ENCODE measurements at regions not wholly inside any gene's neighbourhood (a gene's known extent, or its start where the extent isn't known, plus 50 kb on each side); places are given as distances from the start of the nearest gene placed in this dataset.
"Not testable (repeated sequence)": the region's sequence is repeated elsewhere in the genome, so short reads cannot be mapped to it uniquely, and the experiment has no call there.

DNA sequence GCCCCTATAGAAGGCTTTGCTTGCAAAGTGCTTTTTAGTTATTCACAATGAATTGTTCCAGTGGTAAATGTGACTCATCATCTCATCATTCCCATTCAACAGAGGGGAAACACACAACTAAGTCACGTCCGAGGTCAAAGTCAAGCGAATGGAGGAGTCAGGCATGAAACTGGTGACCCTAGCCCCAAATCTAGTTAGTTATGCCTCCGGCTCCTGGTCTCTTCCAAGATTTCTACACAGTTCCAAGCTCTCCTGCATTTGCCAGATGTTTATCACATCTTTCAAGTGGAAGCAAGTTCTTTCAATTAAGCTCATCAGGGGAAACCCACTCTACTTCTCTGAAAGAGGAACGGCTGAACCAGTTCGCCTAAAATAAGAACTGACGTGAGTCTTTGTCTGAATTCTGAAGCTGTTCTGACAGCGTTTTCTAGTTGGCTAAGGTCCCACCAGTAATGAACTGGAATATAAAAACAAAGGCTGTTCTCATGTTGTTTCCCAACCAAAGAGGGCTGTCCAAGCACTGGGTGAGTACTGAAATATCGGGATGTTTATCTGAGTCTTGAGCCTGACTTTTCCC is 140.9 kb upstream of the NRBF2 start:
- no peaks in the 10 kb centered on the region for H3K4me1 ChIP-seq (ENCODE audit: control insufficient read depth in 3 of 3, insufficient read depth in 2 of 3, low read depth in 1 of 3, low read length in 2 of 3)
- H3K27ac ChIP-seq (ENCODE audit: low read depth in 1 of 3, low read length in 2 of 3): peak overlapping the region in 1 of 3 donors; percentile 40
- no peaks in the 10 kb centered on the region for H3K9me3 ChIP-seq (ENCODE audit: control insufficient read depth in 2 of 2, insufficient read depth in 1 of 2, low read depth in 1 of 2, low read length in 1 of 2)
- no peak overlapping the region for H3K4me3 ChIP-seq (ENCODE audit: low read depth in 1 of 3, low read length in 3 of 3)
- 62 to 78% (median 74%) methylated on average over 9 of the region's 9 CpGs for WGBS, 3 donors
- H3K27me3 ChIP-seq (ENCODE audit: control insufficient read depth in 3 of 3, insufficient read depth in 3 of 3, low read length in 3 of 3): no peaks in the 10 kb centered on the region
- DNase-seq (peak in 1 of 2 donors; percentile 7), FAIRE-seq (no peak)
- no peaks in the 10 kb centered on the region for H3K36me3 ChIP-seq (ENCODE audit: control insufficient read depth in 3 of 3, insufficient read depth in 2 of 3, low read depth in 1 of 3, low read length in 3 of 3)

DNA sequence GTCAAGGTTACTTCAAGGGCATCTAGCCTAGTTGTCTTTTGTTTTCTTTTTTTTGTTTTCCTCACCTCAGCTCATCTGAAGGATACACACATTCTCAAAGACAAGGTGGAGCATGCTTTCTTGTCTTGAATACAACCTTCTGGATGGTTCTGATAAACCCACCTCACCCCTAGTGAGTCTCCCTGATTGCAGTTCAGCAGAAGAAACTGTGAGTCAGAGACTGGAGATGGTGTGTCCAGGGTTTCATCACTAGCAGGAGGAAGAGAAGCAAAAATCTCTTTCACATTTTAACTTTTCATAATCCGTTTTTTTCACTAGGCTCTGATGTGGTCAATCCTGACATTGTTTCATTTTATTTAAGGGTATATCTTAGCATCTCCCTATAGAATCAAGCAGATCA is 143.0 kb upstream of the NRBF2 start:
- DNase-seq (no peak), FAIRE-seq (no peak)
- Histone ChIP-seq H3K27me3 (ENCODE audit: control insufficient read depth in 3 of 3, insufficient read depth in 3 of 3, low read length in 3 of 3) (no peaks in the 10 kb centered on the region), H3K27ac (ENCODE audit: low read depth in 1 of 3, low read length in 2 of 3) (no peak overlapping the region), H3K9me3 (ENCODE audit: control insufficient read depth in 2 of 2, insufficient read depth in 1 of 2, low read depth in 1 of 2, low read length in 1 of 2) (no peaks in the 10 kb centered on the region), H3K4me1 (ENCODE audit: control insufficient read depth in 3 of 3, insufficient read depth in 2 of 3, low read depth in 1 of 3, low read length in 2 of 3) (no peaks in the 10 kb centered on the region), H3K4me3 (ENCODE audit: low read depth in 1 of 3, low read length in 3 of 3) (no peak overlapping the region), H3K36me3 (ENCODE audit: control insufficient read depth in 3 of 3, insufficient read depth in 2 of 3, low read depth in 1 of 3, low read length in 3 of 3) (no peaks in the 10 kb centered on the region)
- 67 to 86% (median 84%) methylated on average over 1 of the region's 1 CpG for WGBS, 3 donors

DNA sequence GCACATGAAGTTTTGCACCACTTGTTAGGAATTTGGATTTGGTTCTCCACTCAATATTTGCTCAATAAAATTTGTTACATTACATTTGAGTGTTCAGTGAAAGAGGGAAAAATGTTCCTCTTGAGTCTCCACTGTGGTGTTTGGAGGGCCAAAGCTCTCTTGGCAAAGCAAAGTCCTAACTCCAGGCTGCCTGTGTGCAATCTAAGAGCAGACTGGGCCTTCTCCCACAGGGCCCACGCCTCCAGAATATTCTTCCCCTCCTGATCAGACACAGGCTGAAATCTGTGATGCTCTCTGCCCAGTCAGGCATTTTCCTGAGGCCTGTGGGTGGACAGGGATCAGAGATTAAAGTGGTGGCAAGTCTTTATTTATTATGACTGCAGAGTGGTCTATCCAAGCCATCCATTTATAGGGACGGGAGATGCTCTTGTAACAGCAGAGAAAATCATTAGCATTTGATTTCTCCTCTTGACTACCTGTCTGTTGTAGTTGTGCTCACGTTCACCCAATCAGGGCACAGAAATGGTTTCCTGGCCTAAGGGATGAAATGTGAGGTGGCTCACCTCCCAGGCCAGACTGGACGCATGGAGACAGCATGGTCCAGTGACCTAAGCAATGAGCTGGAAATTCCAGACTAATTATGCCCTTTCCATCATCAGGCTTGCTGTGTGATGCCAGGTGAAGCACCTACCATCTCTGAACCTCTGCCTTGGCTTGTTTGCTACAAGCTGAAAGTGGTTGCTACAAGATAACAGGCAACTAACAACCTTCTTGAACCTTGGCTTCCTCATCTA is 147.1 kb upstream of the NRBF2 start:
- FAIRE-seq (no peak), DNase-seq (no peak)
- no peak overlapping the region for H3K4me3 ChIP-seq (ENCODE audit: low read depth in 1 of 3, low read length in 3 of 3)
- H3K27ac ChIP-seq (ENCODE audit: low read depth in 1 of 3, low read length in 2 of 3): no peak overlapping the region
- no peaks in the 10 kb centered on the region for H3K9me3 ChIP-seq (ENCODE audit: control insufficient read depth in 2 of 2, insufficient read depth in 1 of 2, low read depth in 1 of 2, low read length in 1 of 2)
- H3K36me3 ChIP-seq (ENCODE audit: control insufficient read depth in 3 of 3, insufficient read depth in 2 of 3, low read depth in 1 of 3, low read length in 3 of 3): no peaks in the 10 kb centered on the region
- H3K4me1 ChIP-seq (ENCODE audit: control insufficient read depth in 3 of 3, insufficient read depth in 2 of 3, low read depth in 1 of 3, low read length in 2 of 3): no peaks in the 10 kb centered on the region
- no peaks in the 10 kb centered on the region for H3K27me3 ChIP-seq (ENCODE audit: control insufficient read depth in 3 of 3, insufficient read depth in 3 of 3, low read length in 3 of 3)
- 80 to 86% (median 84%) methylated on average over 4 of the region's 4 CpGs for WGBS, 3 donors

DNA sequence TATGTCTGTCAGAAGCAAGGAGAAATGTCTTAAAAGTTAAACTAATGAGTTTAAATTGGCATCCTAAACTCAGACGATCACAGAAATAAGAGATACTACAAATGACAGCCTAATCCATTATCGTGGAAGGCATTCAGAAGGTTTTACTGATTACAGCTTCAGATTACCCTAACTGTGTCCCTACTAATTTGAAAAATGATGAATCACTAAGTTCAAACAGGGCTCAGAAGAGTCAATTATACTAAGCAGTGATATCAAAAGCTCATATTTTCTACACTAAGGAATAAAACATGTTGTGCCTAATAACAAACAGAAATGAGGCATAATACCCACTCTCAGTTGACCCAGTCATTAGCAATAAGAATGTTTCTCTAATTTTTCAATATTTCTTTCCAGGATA is 152.0 kb upstream of the NRBF2 start:
- Histone ChIP-seq H3K27ac (ENCODE audit: low read depth in 1 of 3, low read length in 2 of 3) (no peak overlapping the region), H3K4me3 (ENCODE audit: low read depth in 1 of 3, low read length in 3 of 3) (no peak overlapping the region), H3K4me1 (ENCODE audit: control insufficient read depth in 3 of 3, insufficient read depth in 2 of 3, low read depth in 1 of 3, low read length in 2 of 3) (no peaks in the 10 kb centered on the region), H3K27me3 (ENCODE audit: control insufficient read depth in 3 of 3, insufficient read depth in 3 of 3, low read length in 3 of 3) (no peaks in the 10 kb centered on the region), H3K9me3 (ENCODE audit: control insufficient read depth in 2 of 2, insufficient read depth in 1 of 2, low read depth in 1 of 2, low read length in 1 of 2) (peaks cover 0 to 5% of the 10 kb centered on the region in 2 donors), H3K36me3 (ENCODE audit: control insufficient read depth in 3 of 3, insufficient read depth in 2 of 3, low read depth in 1 of 3, low read length in 3 of 3) (no peaks in the 10 kb centered on the region)
- FAIRE-seq (no peak), DNase-seq (no peak)
- WGBS, 3 donors: 22 to 58% (median 38%) methylated on average over 2 of the region's 2 CpGs

DNA sequence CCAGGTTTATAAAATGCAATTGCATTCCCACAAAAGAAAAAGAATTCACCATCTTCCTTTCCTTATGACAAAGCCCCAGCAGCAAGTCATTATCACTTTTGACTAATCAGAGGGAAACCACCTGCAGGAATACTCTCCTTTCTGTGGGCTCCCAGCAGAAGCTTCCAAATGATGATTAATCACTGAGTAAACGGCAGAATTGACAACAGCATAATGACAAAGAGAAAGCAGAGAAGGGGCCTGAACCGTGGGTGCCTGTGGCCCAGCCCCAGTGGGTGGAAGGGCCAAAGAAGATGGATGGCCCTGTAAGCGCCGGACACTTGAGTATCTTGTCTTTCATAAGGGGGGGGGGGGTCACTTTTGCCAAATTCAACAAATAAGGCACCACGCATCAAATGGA is 152.4 kb upstream of the NRBF2 start:
- H3K9me3 ChIP-seq (ENCODE audit: control insufficient read depth in 2 of 2, insufficient read depth in 1 of 2, low read depth in 1 of 2, low read length in 1 of 2): peaks cover 0 to 7% of the 10 kb centered on the region in 2 donors
- no peaks in the 10 kb centered on the region for H3K4me1 ChIP-seq (ENCODE audit: control insufficient read depth in 3 of 3, insufficient read depth in 2 of 3, low read depth in 1 of 3, low read length in 2 of 3)
- DNase-seq (no peak), FAIRE-seq (no peak)
- H3K36me3 ChIP-seq (ENCODE audit: control insufficient read depth in 3 of 3, insufficient read depth in 2 of 3, low read depth in 1 of 3, low read length in 3 of 3): no peaks in the 10 kb centered on the region
- no peak overlapping the region for H3K27ac ChIP-seq (ENCODE audit: low read depth in 1 of 3, low read length in 2 of 3)
- H3K27me3 ChIP-seq (ENCODE audit: control insufficient read depth in 3 of 3, insufficient read depth in 3 of 3, low read length in 3 of 3): no peaks in the 10 kb centered on the region
- 40 to 52% (median 42%) methylated on average over 5 of the region's 5 CpGs for WGBS, 3 donors
- H3K4me3 ChIP-seq (ENCODE audit: low read depth in 1 of 3, low read length in 3 of 3): no peak overlapping the region

DNA sequence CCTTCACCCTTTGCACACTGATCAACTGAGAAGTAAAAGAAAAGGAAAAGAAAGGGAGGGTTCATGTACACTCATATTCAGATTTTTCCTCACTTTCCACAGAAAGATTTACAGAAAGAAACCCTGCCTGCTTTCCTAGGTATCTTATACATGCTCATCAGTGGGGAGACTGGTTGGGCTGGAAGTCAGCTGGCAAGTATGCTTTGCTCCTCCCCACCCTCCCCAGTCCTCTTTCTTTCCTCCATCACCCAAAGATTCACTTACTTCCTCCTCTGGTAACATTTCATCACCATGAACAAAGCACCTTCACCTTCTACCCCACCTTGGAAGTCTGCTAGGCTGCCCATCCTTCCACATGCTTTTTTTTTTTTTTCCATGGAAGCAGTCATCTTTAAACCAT is 153.2 kb upstream of the NRBF2 start:
- H3K36me3 ChIP-seq (ENCODE audit: control insufficient read depth in 3 of 3, insufficient read depth in 2 of 3, low read depth in 1 of 3, low read length in 3 of 3): no peaks in the 10 kb centered on the region
- H3K4me1 ChIP-seq (ENCODE audit: control insufficient read depth in 3 of 3, insufficient read depth in 2 of 3, low read depth in 1 of 3, low read length in 2 of 3): no peaks in the 10 kb centered on the region
- no peak overlapping the region for H3K27ac ChIP-seq (ENCODE audit: low read depth in 1 of 3, low read length in 2 of 3)
- no peak for DNase-seq
- no peak for FAIRE-seq
- no peaks in the 10 kb centered on the region for H3K27me3 ChIP-seq (ENCODE audit: control insufficient read depth in 3 of 3, insufficient read depth in 3 of 3, low read length in 3 of 3)
- peaks cover 0 to 7% of the 10 kb centered on the region in 2 donors for H3K9me3 ChIP-seq (ENCODE audit: control insufficient read depth in 2 of 2, insufficient read depth in 1 of 2, low read depth in 1 of 2, low read length in 1 of 2)
- no peak overlapping the region for H3K4me3 ChIP-seq (ENCODE audit: low read depth in 1 of 3, low read length in 3 of 3)

DNA sequence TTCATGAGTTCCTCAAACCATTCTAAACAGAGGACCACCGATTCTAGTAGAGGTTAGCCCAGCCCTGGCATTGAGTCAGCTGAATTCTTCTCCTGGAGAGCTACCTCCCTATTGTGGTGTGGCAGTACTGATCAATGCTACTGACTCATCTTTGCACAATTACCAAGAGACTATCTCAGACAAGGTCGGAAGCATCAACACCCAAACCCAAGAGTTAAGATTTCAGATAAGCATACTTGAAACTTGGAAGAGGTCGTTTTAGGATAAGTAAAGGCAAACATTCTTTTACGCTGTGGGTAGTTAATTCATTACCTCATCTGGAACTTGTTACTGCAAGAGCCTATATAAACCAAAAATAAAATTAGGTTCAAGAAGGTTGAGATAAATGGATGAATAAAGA is 154.6 kb upstream of the NRBF2 start:
- WGBS, 3 donors: 49 to 68% (median 65%) methylated on average over 4 of the region's 4 CpGs
- no peaks in the 10 kb centered on the region for H3K4me1 ChIP-seq (ENCODE audit: control insufficient read depth in 3 of 3, insufficient read depth in 2 of 3, low read depth in 1 of 3, low read length in 2 of 3)
- H3K9me3 ChIP-seq (ENCODE audit: control insufficient read depth in 2 of 2, insufficient read depth in 1 of 2, low read depth in 1 of 2, low read length in 1 of 2): peaks cover 0 to 10% of the 10 kb centered on the region in 2 donors
- DNase-seq: no peak
- no peak overlapping the region for H3K4me3 ChIP-seq (ENCODE audit: low read depth in 1 of 3, low read length in 3 of 3)
- no peak overlapping the region for H3K27ac ChIP-seq (ENCODE audit: low read depth in 1 of 3, low read length in 2 of 3)
- no peak for FAIRE-seq
- no peaks in the 10 kb centered on the region for H3K27me3 ChIP-seq (ENCODE audit: control insufficient read depth in 3 of 3, insufficient read depth in 3 of 3, low read length in 3 of 3)
- H3K36me3 ChIP-seq (ENCODE audit: control insufficient read depth in 3 of 3, insufficient read depth in 2 of 3, low read depth in 1 of 3, low read length in 3 of 3): no peaks in the 10 kb centered on the region

DNA sequence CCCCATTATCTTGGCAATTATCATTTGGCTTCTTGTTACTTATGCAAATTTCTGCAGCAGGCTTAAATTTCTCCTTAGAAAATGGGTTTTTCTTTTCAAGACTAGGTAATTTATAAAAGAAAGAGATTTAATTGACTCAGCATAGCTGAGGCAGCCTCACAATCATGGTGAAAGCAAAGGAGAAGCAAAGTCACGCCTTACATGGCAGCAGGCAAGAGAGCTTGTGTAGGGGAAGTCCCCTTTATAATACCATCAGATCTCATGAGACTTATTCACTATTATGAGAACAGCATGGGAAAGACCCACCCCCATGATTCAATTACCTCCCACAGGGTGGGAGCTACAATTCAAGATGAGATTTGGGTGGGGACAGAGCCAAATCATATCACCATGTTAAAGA is 158.3 kb upstream of the NRBF2 start:
- FAIRE-seq; H3K27me3 ChIP-seq (ENCODE audit: control insufficient read depth in 3 of 3, insufficient read depth in 3 of 3, low read length in 3 of 3); H3K36me3 ChIP-seq (ENCODE audit: control insufficient read depth in 3 of 3, insufficient read depth in 2 of 3, low read depth in 1 of 3, low read length in 3 of 3); H3K4me1 ChIP-seq (ENCODE audit: control insufficient read depth in 3 of 3, insufficient read depth in 2 of 3, low read depth in 1 of 3, low read length in 2 of 3); H3K4me3 ChIP-seq (ENCODE audit: low read depth in 1 of 3, low read length in 3 of 3); H3K27ac ChIP-seq (ENCODE audit: low read depth in 1 of 3, low read length in 2 of 3); DNase-seq: not testable (repeated sequence)
- peaks cover 0 to 10% of the 10 kb centered on the region in 2 donors for H3K9me3 ChIP-seq (ENCODE audit: control insufficient read depth in 2 of 2, insufficient read depth in 1 of 2, low read depth in 1 of 2, low read length in 1 of 2)
- WGBS, 3 donors: 80 to 88% (median 82%) methylated on average over 1 of the region's 1 CpG

DNA sequence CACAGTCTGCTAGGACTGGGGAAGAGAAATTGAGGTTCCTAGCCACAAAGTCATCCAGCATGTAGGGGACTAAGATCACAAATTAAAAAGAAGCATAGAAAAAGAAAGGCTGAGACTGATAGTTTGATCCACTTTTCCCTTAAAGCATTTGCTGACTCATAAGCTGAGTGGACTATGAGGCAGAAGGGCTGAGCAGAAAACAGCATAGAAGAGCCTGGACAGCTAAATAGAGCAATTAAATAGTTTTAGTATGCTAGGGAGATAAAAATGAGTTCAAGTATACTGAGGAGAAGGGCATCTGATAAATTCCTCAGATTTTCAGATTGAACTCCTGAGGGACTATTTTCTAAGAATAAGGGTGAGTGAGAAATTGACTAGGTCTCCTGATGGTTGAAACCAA is 155.9 kb upstream of the EGR2 start:
- FAIRE-seq (no peak), DNase-seq (no peak)
- H3K9me3 ChIP-seq (ENCODE audit: control insufficient read depth in 2 of 2, insufficient read depth in 1 of 2, low read depth in 1 of 2, low read length in 1 of 2): peaks cover 0 to 9% of the 10 kb centered on the region in 2 donors
- H3K27me3 ChIP-seq (ENCODE audit: control insufficient read depth in 3 of 3, insufficient read depth in 3 of 3, low read length in 3 of 3): no peaks in the 10 kb centered on the region
- no peak overlapping the region for H3K27ac ChIP-seq (ENCODE audit: low read depth in 1 of 3, low read length in 2 of 3)
- H3K36me3 ChIP-seq (ENCODE audit: control insufficient read depth in 3 of 3, insufficient read depth in 2 of 3, low read depth in 1 of 3, low read length in 3 of 3): no peaks in the 10 kb centered on the region
- H3K4me1 ChIP-seq (ENCODE audit: control insufficient read depth in 3 of 3, insufficient read depth in 2 of 3, low read depth in 1 of 3, low read length in 2 of 3): no peaks in the 10 kb centered on the region
- no peak overlapping the region for H3K4me3 ChIP-seq (ENCODE audit: low read depth in 1 of 3, low read length in 3 of 3)

Measured in small intestine (tissue), 7 donors.